NCI-H526 (cell line): ENCODE measurements at regions not wholly inside any gene's neighbourhood (a gene's known extent, or its start where the extent isn't known, plus 50 kb on each side); places are given as distances from the start of the nearest gene placed in this dataset.
"Not testable (repeated sequence)": the region's sequence is repeated elsewhere in the genome, so short reads cannot be mapped to it uniquely, and the experiment has no call there.

ENCODE experiments used
- DNase-seq, 2 experiments: peaks; one replicate each; lab custom pipeline; 2025; lab: John Stamatoyannopoulos, UW

DNA sequence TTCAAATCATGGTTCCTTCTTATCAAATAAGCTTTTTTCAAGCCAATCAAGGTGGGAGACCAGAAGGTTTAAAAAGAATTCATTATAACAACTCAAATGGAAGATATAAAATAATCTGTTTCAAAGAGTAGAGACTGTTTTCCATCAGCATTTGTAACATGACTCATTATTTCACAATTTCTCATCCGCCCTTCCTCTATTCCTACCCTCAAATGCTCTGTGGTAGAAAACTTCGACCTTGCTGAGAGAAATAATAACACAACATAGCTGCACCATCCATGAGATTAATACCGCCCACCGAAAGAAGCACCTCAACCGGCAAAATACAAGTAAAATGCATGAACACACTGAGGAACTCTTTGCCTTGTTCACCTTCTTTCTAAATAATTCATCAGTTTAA, 2039.2 kb upstream of the CELF4 start:
- no peak for DNase-seq

DNA sequence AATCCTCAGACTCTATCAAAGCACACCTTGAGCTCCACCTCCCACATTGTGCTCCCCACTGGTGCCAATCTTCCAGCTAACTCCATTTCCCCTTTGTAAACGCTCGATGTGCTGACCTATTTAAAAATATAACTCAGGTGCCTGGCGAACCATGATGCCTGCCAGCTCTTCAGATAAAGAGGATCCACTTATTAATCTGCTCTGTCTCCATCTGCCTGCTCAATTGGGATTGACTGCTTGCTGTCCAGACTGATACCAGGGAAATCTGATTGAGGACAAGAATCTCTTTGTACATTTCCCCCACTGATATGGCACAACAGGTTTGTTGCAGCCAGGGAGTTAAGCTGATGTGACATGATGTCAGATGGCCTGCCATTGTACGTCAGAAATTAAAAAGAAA, 2036.5 kb upstream of the CELF4 start:
- no peak for DNase-seq

DNA sequence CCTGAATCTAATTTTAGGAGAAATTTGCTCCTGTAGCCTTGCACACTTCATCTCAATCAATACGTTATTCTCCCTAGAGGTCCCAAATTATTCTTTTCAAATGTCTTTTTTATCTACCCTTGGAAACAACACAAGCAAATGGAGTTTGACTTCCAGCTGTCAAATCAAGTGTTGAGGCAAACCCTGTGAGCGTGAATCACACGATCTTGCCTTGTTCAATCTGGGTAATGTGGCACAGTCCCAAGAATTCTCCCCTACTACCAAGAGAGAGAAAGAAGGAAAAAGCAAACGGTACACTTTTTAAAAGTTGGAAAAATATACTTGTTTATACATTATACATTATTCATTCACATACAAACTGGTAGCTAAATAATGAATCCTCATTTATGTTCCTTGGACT, 2035.3 kb upstream of the CELF4 start:
- DNase-seq, result no peak

DNA sequence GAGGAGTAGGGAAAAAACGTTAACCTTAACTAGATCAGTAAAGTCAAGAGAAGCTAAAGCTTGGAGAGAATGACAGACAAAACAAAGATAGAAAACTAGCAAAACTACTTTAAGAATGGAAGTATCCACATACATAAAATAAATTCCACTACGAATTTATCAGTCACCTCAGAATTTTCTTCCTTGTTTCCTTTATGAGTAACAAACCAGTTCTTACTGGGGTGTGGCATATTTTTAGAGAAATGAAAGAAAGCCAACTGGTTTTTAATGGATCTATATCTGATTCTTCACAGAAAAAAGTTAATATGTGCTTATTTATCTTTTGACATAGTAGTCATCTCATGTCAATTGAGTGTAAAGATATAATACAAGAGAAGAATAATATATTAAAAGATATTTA, 2033.7 kb upstream of the CELF4 start:
- no peak for DNase-seq

DNA sequence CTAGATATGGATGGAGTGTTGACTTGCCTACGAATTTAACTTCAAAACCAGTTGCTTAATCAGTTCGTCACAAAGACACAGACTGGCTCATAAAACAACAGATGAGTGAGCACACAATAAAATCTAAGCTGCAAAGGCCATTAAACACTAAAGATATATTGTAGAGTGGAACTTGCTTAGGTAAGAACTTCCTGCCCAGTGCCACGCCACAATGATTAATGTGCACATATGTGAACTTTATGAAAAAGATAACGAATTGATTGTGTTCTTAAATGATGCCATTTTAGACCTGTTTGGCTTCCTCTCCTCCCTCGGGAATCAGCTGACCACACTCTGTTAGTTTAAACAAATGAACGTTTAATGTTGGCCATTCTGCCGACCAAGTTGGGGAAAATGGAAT, 2031.3 kb upstream of the CELF4 start:
- peak; percentile 36 to 63 for DNase-seq

DNA sequence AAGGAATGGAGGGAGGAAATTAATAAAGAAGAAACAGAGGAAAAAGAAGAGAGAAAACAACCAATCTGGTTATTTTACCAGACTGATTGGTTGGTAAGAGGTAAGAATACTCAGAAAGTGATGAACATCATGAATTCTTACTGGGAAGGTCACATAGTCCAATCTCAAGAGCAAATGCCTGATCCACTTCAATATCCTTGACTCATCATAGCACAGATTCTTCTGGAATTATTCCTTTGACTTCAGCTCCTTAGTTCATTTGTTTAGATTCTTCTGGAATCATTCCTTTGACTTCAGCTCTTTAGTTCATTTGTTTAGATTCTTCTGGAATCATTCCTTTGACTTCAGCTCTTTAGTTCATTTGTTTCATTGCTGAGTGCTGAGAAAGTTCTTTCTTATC, 2030.6 kb upstream of the CELF4 start:
- no peak for DNase-seq

DNA sequence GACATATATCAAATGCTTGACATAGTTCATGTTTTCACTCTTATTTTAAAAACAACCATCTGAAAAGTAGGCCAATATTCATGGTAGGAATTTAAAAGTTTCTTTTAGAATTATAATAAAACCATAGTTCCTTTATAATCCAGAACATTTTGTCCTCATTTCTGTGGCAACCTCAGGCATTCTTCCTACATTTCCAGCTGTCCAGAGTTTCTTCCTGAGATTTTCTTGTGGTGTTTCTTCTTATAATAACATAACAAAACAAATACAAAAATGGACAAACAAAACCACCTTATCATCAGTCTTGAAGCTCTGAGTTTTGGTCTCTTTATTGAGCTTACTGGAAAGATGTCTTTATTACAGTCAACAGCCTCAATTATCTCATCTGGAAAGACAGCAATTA, 2028.6 kb upstream of the CELF4 start:
- DNase-seq, result no peak

DNA sequence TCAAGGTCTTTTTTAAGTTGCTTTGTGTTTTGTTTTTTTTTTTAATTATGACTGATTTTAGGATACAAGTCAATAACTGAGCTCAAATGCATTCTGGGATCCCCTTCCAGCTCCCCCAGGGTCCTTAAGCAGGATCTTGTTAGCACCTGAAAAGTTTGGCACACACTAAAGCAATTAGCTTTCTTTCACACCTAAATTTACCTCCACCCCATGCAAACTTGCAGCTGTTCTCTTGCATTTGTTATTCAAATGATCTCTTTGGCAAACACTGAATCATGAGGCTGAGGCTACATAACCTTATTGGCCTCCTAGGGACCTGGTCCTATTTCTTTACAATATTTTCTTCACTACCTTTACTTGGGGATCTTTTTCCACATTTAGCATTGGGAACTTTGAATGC, 2026.1 kb upstream of the CELF4 start:
- peak; percentile 8 to 55 for DNase-seq

DNA sequence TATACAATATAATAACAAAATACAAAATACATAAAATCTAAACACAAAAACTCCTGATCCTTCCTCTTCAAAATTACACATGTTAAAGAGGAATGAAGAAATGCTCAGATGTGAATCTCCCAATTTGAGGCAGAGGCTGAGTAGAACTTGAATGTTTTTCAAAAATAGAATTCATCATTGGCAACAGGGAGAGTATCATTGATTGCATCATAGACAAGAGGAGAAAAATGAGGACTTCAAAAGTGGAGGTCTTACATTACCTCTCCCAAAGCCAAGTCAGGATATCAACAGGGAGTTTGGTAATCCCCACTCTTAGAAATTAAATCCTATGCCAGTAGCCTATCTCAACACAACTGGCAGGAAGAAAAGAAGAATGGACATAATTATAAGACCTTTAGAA, 2023.9 kb upstream of the CELF4 start:
- no peak for DNase-seq

DNA sequence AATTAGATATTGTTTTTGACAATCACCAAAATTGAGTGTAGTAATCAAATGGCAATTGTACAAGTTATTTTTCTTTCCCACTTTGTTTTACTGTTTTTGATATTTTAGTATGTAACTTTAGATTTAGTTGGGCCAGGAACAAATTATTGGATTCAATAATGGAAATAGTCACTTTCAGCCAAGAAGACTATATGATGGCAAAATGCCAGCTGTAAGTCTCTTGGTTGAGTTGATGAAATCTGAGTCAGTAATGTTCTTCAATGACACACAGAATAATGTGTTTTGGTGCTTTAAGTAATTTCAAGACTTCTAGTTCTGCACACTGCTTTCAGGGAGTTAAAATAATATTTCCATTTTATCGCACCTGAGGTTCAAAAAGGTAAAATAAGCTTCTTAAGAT, 2022.0 kb upstream of the CELF4 start:
- DNase-seq, result no peak

DNA sequence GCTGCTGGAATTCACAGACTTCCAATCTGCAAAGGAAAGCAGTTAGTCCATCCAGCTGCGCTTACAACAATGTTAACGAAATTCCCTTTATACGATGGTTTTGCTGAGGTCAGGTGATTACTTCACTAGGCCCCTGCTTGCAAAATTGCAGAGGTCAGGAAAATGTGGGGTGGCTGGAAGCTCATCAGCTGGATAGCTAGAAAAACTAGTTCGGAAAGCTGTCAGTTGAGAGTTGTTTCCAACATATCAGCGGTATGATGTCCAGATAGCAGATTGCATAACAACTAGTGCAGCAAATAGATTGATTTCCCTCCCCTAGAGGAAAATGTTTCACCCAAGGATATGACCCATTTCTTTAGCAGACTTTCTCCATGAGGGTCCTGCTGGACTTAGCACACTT, 2021.1 kb upstream of the CELF4 start:
- DNase-seq, result no peak

DNA sequence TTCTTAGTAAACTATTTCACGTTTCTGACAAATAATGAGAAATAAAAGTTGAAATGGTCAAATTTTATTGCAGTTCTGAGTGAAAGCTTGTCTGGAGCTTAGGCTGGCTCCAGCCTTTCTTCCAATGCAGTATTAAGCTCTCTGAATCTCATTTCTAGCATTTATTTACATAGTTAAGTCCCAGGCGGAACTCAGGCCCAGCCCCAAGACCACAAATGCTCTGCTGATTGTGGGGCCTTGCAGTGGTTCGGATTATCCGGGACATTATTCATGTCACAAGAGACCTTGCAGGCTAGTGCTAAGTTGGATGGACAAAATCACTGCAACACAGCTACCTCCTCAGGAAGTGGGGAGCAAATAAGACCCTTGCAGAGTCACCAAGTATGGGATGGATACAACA, 2009.3 kb upstream of the CELF4 start:
- no peak for DNase-seq

DNA sequence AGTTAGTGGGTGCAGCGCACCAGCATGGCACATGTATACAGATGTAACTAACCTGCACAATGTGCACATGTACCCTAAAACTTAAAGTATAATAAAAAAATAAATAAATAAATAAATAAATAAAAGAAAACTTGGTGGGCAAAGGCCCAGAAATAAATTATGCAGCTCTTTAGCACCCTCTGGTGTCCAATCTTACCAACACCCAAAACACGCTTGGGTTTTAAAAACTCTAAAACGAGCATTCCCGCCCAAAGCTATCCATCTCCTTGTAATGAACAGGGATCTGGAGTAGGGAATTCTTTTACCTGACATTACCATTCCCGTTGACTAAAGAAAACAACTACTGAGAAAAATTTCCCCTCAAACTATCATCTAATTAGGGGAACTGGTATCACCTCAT, 2005.9 kb upstream of the CELF4 start:
- DNase-seq, result peak in 1 of 2 experiments; percentile 3

DNA sequence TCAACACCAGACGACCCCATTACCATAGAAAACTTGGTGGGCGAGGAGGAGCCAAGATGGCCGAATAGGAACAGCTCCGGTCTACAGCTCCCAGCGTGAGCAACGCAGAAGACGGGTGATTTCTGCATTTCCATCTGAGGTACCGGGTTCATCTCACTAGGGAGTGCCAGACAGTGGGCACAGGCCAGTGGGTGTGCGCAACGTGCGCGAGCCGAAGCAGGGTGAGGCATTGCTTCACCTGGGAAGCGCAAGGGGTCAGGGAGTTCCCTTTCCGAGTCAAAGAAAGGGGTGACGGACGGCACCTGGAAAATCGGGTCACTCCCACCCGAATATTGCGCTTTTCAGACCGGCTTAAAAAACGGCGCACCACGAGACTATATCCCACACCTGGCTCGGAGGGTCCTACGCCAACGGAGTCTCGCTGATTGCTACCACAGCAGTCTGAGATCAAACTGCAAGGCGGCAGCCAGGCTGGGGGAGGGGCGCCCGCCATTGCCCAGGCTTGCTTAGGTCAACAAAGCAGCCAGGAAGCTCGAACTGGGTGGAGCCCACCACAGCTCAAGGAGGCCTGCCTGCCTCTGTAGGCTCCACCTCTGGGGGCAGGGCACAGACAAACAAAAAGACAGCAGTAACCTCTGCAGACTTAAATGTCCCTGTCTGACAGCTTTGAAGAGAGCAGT, 2000.1 kb upstream of the CELF4 start:
- not testable (repeated sequence) for DNase-seq

DNA sequence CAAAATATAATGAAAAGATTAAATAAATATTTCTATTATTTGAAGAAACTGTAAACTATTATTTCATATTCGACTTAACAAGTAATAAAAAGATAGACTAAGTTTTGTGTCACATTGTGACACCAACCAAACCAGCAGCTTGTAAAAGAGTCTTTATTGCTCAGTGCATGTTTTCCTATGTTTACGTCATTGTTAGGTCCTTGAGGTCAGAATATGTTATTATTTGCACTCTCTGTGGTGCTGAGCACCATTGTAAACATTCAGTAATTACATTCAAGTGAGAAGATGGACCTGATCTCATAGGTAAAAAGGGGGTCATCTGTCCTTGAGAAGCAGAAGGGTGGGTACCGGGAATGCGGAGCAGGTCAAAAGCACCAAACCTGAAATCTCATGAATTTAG, 1999.1 kb upstream of the CELF4 start:
- DNase-seq, result no peak

DNA sequence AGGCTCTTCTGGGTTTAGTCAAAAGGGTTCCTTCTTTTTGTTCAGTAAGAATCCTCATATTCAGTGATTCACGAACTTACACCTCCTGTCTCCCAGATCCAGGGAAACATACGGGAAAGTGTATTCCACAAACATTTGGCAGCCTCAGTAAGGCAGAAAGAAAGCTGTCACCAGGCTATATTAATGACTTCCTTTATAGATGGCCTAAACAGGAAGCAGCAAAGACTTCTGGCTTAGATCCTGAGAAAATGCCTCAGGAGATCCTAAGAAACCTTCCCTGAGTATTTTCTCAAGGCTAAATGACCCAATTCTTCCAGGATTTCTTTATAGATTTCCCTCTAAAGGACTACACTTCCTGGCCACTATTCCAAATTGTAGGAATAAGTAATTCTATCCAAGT, 1995.5 kb upstream of the CELF4 start:
- no peak for DNase-seq

DNA sequence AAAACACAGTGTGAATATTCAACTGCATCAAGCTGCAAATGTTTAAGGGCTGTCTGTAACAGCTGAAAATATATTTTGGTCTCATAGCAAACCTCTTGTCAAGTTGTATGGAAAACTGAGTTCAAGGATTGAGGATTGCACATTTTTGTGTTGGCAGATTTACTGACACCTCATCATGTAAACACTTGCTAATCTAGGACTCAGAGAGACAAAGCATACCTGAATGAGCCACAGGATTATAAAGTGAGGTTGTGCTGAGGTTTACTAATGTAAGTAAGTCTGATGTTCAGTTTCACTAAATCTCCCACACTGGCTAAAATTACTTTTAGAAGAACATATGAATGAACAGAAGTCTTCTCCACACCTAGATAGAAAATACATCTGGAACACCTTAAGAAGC, 1993.1 kb upstream of the CELF4 start:
- DNase-seq, result no peak

DNA sequence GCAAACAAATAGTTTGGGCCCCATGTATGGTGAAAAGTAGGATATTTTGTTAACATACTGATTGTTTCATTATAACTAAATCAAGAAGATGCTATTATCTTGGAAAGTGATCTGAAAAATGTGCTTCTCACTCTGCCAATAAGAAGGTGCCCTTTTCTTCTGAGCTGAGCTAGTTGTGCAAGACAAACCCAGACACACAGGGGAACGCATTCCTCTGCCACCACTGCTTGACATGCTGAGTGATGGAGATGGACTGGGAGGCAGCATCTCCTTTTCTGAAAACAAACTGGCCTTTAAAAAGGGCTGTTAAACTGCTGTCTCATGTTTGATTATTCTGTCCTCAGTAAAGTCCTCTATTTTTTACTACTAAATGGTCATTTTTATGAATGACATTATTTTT, 1989.9 kb upstream of the CELF4 start:
- DNase-seq, result no peak

DNA sequence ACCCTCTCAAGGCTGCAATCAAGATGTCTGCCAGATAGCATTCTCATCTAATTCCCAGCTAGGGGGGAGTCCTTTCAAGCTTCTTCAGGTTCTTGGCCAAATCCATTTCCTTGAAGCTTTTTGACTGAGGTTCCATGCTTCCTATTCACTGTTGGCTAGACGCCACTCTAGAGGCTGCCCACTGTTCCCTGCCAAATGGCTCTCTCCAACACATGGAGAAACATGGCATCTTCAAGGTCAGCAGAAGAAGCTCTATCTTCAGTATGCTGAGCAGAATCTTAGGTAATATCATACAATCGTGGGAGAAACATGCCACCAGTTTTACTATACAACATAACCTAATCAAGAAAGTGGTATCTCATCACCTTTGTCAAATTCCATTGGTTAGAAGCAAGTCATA, 1985.1 kb upstream of the CELF4 start:
- no peak for DNase-seq

DNA sequence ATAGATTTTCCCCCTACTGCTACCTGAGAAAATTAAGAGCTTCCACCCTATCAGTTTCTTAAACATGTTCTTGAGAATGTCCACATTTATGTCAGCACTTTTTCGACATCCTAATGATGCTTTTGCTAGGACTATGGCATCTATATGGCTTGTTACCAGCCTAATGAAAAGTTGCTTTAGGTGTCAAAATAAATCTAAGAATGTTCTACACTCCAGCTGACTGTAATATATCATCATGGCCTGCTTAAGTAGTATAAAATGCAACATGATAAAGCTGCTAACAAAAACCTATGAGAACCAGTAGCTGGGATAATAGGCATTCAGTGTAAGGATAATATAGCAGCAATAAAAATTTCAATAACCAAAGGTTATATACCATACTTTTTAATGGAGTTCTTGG, 1983.5 kb upstream of the CELF4 start:
- DNase-seq, result no peak

DNA sequence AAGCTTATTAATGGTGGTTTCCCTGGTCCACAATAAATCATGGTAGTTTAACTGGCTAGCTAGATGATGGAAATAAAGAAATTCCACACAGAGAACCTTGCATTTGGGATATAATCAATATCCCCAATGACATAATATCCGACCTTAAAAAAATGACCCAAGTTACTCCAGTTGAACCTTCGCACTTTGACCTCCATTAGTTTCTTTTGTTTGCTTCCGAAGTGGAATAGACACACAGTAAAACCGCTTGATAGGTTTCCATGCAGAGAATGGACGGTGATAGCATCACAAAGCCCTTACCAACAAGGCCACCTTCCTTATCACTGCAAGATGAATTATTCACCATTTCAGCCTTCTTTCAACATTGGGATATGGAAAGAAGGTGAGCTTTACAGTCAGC, 1966.1 kb upstream of the CELF4 start:
- no peak for DNase-seq

DNA sequence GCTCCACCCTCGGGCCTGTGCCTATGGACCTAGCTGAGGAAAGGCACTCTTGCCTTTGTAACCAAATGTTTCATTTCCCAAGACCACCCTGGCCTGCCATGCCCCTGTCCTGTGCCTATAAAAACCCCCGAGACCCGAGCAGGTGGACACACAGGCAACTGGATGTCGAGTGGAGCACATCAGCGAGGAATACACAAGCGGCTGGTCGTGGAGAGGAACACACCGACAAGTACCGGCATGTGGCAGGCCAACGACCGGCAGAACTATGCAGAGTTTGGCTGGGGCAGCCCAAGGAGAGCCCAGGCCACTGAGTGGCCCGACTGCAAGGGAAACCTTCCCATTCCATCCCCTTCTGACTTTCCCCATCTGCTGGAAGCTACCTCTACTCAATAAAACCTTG, 1963.8 kb upstream of the CELF4 start:
- no peak for DNase-seq

DNA sequence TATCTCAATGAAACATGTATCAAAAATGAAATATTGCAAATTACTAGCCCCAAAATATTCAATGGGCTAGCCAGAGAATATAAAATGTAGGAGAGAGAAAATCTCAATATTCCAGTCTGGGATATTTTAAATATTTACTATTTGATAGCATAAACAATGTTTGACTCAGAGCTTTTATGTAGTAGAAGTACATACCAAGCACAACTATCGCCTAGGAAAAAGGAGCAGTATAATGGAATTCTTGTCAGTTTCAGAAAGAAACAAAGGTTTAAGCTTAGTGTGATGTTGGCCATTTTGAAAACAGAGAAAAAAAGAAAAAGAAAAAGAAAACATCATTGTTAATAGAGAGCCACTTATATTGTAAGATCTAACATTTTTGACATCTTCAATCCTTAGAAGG, 1961.9 kb upstream of the CELF4 start:
- no peak for DNase-seq

DNA sequence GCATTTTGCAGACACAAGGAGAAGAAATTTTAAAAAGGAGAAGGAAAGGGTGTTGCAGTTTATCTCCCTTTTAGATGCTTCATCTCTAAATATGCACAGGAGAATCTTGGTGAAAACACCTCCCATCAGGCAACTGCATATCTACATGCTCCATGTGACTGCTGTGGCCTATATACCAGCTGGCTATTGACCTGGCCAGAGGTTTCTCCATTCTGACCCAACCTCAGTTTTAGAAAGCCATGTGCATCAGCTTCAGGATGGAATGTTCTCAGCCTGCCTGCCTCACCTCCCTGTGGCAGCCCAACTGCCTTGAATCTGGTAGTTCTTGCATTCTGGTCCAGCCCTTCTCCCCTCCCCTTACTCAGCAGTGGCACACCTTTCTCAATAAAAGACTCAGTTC, 1958.8 kb upstream of the CELF4 start:
- no peak for DNase-seq

DNA sequence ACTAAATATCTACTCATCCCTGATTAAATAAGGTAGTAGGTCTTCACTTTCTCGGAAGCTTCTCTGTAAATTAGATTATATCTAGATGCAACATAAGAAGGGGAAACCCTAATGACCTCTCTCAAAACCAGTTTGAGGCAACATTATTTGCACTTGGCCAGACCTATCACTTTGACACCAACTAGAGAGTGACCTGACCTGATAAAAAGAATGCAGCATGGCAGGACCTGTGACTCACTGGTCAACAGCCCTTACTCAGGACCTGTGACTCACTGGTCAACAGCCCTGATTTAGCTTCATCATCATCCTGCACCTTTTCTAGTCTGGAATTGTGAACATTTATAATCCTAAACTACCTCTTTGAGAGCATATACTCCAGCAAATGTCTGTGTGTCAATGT, 1957.7 kb upstream of the CELF4 start:
- DNase-seq, result no peak
